Gastroesophageal sphincter (tissue), 3 donors: ENCODE measurements at regions not wholly inside any gene's neighbourhood (a gene's known extent, or its start where the extent isn't known, plus 50 kb on each side); places are given as distances from the start of the nearest gene placed in this dataset.

ENCODE experiments used
- POLR2A ChIP-seq, 2 donors: fragments of 450-650 bp; IDR thresholded peaks; one replicate each; pipeline ENCODE4 v1.6.1; 2017; ENCODE audit warnings: antibody characterized with exemption in 2 of 2, mild to moderate bottlenecking in 2 of 2, moderate library complexity in 1 of 2
- TF ChIP-seq, protein P1 (sequence below), 4 experiments: fragments of 200-600 bp in 2 of 4; fragments of 450-650 bp in 2 of 4; sonication (generic) in 1 of 4; IDR thresholded peaks; one replicate each; pipeline ENCODE4 v1.5.1; 2017 to 2019; ENCODE audit warnings: antibody characterized with exemption in 4 of 4, mild to moderate bottlenecking in 2 of 4, moderate library complexity in 2 of 4

DNA sequence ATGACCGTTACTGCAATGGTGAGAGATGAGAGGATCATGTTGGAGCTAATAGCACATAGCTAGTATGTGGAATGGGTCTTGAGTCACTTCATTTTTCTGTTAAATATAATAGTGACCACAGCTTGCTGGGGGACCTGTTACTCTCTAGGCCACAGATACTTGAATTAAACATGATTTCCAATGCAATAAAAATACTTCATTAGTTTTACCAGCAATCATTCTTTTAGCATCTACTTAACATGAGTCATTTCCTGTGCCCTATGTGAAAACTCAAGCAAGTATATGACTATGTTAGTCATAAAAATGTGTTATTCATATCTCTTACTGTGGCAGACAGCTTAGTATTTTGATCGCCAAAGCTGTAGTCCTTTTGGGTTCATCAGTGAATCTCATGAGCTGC is 798.8 kb downstream of the SLC16A7 start:
- TF ChIP-seq, protein P1, sequence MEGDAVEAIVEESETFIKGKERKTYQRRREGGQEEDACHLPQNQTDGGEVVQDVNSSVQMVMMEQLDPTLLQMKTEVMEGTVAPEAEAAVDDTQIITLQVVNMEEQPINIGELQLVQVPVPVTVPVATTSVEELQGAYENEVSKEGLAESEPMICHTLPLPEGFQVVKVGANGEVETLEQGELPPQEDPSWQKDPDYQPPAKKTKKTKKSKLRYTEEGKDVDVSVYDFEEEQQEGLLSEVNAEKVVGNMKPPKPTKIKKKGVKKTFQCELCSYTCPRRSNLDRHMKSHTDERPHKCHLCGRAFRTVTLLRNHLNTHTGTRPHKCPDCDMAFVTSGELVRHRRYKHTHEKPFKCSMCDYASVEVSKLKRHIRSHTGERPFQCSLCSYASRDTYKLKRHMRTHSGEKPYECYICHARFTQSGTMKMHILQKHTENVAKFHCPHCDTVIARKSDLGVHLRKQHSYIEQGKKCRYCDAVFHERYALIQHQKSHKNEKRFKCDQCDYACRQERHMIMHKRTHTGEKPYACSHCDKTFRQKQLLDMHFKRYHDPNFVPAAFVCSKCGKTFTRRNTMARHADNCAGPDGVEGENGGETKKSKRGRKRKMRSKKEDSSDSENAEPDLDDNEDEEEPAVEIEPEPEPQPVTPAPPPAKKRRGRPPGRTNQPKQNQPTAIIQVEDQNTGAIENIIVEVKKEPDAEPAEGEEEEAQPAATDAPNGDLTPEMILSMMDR (IDR thresholded peaks at IDR 0.05): no peak
- no peak for TF ChIP-seq POLR2A (IDR thresholded peaks at IDR 0.05)
